ENCODE measurements at regions not wholly inside any gene's neighbourhood (a gene's known extent, or its start where the extent isn't known, plus 50 kb on each side); places are given as distances from the start of the nearest gene placed in this dataset.

GRCh38 chr21:38753557-38753971 lies 52.2 kb upstream of the ETS2 start:
- no peak overlapping the region for H2AFZ ChIP-seq (ENCODE audit: low read length)
- no peak for TF ChIP-seq CTCF (IDR thresholded peaks at IDR 0.05; ENCODE audit: extremely low read depth, low read depth, low read length)
- H3K4me1 ChIP-seq (ENCODE audit: insufficient read depth, low read length), result peaks cover 24% of the 10 kb centered on the region
- no peaks in the 10 kb centered on the region for H4K20me1 ChIP-seq (ENCODE audit: insufficient read depth, low read length)
- no peaks in the 10 kb centered on the region for H3K36me3 ChIP-seq (ENCODE audit: insufficient read depth, low read length)
- H3K4me3 ChIP-seq (ENCODE audit: insufficient read depth, low read length), result no peak overlapping the region
- peaks cover 28% of the 10 kb centered on the region for H3K27me3 ChIP-seq (ENCODE audit: insufficient read depth, low read length)
- DNase-seq (ENCODE audit: insufficient read length, low spot score, missing footprints), result no peak
- no peaks in the 10 kb centered on the region for H3K79me2 ChIP-seq (ENCODE audit: insufficient read depth, low read length)
- H3K27ac ChIP-seq (ENCODE audit: low read depth, low read length), result no peak overlapping the region
- no peaks in the 10 kb centered on the region for H3K9me3 ChIP-seq (ENCODE audit: low read depth, low read length)
- H3K4me2 ChIP-seq (ENCODE audit: insufficient read depth, low read length), result no peak overlapping the region

All from osteoblast (primary cell).